Liver (tissue), 3 donors: ENCODE measurements at regions not wholly inside any gene's neighbourhood (a gene's known extent, or its start where the extent isn't known, plus 50 kb on each side); places are given as distances from the start of the nearest gene placed in this dataset.

Source experiments
- ATF3 ChIP-seq: IDR thresholded peaks from 2 replicates; pipeline ENCODE4 v1.6.1; 2016; ENCODE audit warnings: antibody characterized with exemption
- EGR1 ChIP-seq, 2 donors: IDR thresholded peaks; 2 replicates each; pipeline ENCODE4 v1.6.1; 2016 to 2018; ENCODE audit warnings: antibody characterized with exemption in 2 of 2, low read depth in 2 of 2
- HNF4A ChIP-seq, 2 donors: conservative IDR thresholded peaks; 2 replicates each; pipeline ENCODE4 v1.6.1; 2016; ENCODE audit warnings: antibody characterized with exemption in 2 of 2, mild to moderate bottlenecking in 2 of 2
- JUND ChIP-seq, 2 donors: IDR thresholded peaks; 2 replicates each; pipeline ENCODE4 v1.6.1; 2016; ENCODE audit warnings: antibody characterized with exemption in 2 of 2
- REST ChIP-seq: IDR thresholded peaks from 2 replicates; pipeline ENCODE4 v1.6.1; 2016; ENCODE audit warnings: antibody characterized with exemption, mild to moderate bottlenecking
- TAF1 ChIP-seq: conservative IDR thresholded peaks from 2 replicates; pipeline ENCODE4 v1.6.1; 2016; ENCODE audit warnings: antibody characterized with exemption, mild to moderate bottlenecking
- YY1 ChIP-seq: IDR thresholded peaks from 2 replicates; pipeline ENCODE4 v1.6.1; 2016; ENCODE audit warnings: antibody characterized with exemption, mild to moderate bottlenecking
- TF ChIP-seq, protein P1 (sequence below): fragments of 150-350 bp; IDR thresholded peaks from 2 replicates; pipeline ENCODE4 v1.5.1; 2017; ENCODE audit warnings: improper control_type of control experiment, low read depth, low read length; ENCODE audit not compliant: missing input control
- TF ChIP-seq, protein P2 (sequence below): IDR thresholded peaks from 2 replicates; pipeline ENCODE4 v1.6.1; 2016; ENCODE audit warnings: antibody characterized with exemption
- donor health status: healthy.
- donor health status: healthy.

DNA sequence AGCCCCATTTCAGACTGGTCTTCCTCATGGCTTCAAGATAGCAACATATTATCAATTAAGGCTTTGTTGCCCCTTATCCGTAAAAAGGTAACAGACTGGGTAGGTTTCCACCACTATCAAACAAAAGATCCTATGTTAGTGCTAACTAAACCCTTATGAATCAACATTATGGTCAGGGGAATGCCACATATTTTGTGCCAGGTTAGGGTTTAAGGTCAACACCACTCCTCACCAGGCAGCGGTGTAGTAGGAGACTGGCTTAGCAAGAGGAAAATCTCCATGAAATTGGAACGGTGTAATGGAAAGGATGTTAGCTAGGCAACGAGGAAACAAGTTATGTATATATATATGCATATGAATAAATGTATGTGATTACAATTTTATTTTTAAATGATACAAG is 655.8 kb downstream of the TLR4 start:
- no peak for TF ChIP-seq ATF3
- TF ChIP-seq, protein P1, sequence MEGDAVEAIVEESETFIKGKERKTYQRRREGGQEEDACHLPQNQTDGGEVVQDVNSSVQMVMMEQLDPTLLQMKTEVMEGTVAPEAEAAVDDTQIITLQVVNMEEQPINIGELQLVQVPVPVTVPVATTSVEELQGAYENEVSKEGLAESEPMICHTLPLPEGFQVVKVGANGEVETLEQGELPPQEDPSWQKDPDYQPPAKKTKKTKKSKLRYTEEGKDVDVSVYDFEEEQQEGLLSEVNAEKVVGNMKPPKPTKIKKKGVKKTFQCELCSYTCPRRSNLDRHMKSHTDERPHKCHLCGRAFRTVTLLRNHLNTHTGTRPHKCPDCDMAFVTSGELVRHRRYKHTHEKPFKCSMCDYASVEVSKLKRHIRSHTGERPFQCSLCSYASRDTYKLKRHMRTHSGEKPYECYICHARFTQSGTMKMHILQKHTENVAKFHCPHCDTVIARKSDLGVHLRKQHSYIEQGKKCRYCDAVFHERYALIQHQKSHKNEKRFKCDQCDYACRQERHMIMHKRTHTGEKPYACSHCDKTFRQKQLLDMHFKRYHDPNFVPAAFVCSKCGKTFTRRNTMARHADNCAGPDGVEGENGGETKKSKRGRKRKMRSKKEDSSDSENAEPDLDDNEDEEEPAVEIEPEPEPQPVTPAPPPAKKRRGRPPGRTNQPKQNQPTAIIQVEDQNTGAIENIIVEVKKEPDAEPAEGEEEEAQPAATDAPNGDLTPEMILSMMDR, result no peak
- TF ChIP-seq EGR1 (IDR thresholded peaks at IDR 0.05; ENCODE audit: low read depth in 2 of 2), result no peak
- TF ChIP-seq REST, result no peak
- no peak for TF ChIP-seq YY1
- TF ChIP-seq, protein P2, sequence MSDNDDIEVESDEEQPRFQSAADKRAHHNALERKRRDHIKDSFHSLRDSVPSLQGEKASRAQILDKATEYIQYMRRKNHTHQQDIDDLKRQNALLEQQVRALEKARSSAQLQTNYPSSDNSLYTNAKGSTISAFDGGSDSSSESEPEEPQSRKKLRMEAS, result no peak
- no peak for TF ChIP-seq JUND (IDR thresholded peaks at IDR 0.05)
- no peak for TF ChIP-seq HNF4A (conservative IDR thresholded peaks at IDR 0.05)
- no peak for TF ChIP-seq TAF1
